GM12878 (cell line): ENCODE measurements at regions not wholly inside any gene's neighbourhood (a gene's known extent, or its start where the extent isn't known, plus 50 kb on each side); places are given as distances from the start of the nearest gene placed in this dataset.
A peak's percentile ranks its signal among the peaks of the same experiment; 100 is the strongest.

Experiments used
- ATF7 ChIP-seq: fragments of 450-650 bp; IDR thresholded peaks from 2 replicates; pipeline ENCODE4 v1.6.1; 2016; ENCODE audit warnings: low read depth, mild to moderate bottlenecking
- EP300 ChIP-seq, 2 experiments: fragments of 150-350 bp in 1 of 2; IDR thresholded peaks; 2 replicates each; pipeline ENCODE4 v1.6.1; 2011 to 2012; ENCODE audit warnings: low read depth in 2 of 2, low read length in 2 of 2, borderline replicate concordance in 1 of 2, improper control_type of control experiment in 1 of 2, inconsistent platforms in 1 of 2; ENCODE audit not compliant: control insufficient read depth in 1 of 2
- IKZF1 ChIP-seq: fragments of 450-650 bp; conservative IDR thresholded peaks from 2 replicates; pipeline ENCODE4 v1.6.1; 2017; ENCODE audit warnings: antibody characterized with exemption, mild to moderate bottlenecking
- IKZF2 ChIP-seq, 2 experiments: fragments of 450-650 bp; IDR thresholded peaks; 2 replicates each; pipeline ENCODE4 v1.6.1; 2017; ENCODE audit warnings: mild to moderate bottlenecking in 2 of 2, moderate library complexity in 2 of 2
- MEF2B ChIP-seq: fragments of 450-650 bp; IDR thresholded peaks from 2 replicates; pipeline ENCODE4 v1.6.1; 2018; ENCODE audit warnings: mild to moderate bottlenecking, moderate library complexity; ENCODE audit not compliant: partially characterized antibody, poor library complexity, severe bottlenecking
- MLLT1 ChIP-seq: fragments of 450-650 bp; IDR thresholded peaks from 2 replicates; pipeline ENCODE4 v1.6.1; 2016; ENCODE audit warnings: mild to moderate bottlenecking
- NR2F1 ChIP-seq: fragments of 450-650 bp; conservative IDR thresholded peaks from 2 replicates; pipeline ENCODE4 v1.6.1; 2017; ENCODE audit warnings: mild to moderate bottlenecking
- RAD51 ChIP-seq: fragments of 450-650 bp; IDR thresholded peaks from 2 replicates; pipeline ENCODE4 v1.6.1; 2016; ENCODE audit warnings: moderate library complexity, mild to moderate bottlenecking, inconsistent platforms
- SKIL ChIP-seq: fragments of 450-650 bp; IDR thresholded peaks from 2 replicates; pipeline ENCODE4 v1.6.1; 2017; ENCODE audit warnings: mild to moderate bottlenecking, low read depth, inconsistent platforms; ENCODE audit not compliant: poor library complexity, severe bottlenecking
- ZNF687 ChIP-seq: fragments of 450-650 bp; IDR thresholded peaks from 2 replicates; pipeline ENCODE4 v1.6.1; 2017; ENCODE audit warnings: mild to moderate bottlenecking, moderate library complexity
- ZZZ3 ChIP-seq: IDR thresholded peaks from 2 replicates; pipeline ENCODE4 v1.6.1; 2011; ENCODE audit warnings: low read depth; ENCODE audit not compliant: control insufficient read depth, insufficient read length

- TF ChIP-seq SKIL (peak; percentile 61), NR2F1 (peak; percentile 85), IKZF2 (IDR thresholded peaks at IDR 0.05) (peak; percentile 27 to 45; a peak in 2 of 4 replicates), ATF7 (peak; percentile 13; the same call in 1 of the 2 replicates), ZNF687 (peak; percentile 66; the same call in 1 of the 2 replicates), EP300 (IDR thresholded peaks at IDR 0.05; ENCODE audit: borderline replicate concordance in 1 of 2, control insufficient read depth in 1 of 2, low read depth in 2 of 2, low read length in 2 of 2) (peak in 1 of 2 experiments; percentile 51; a peak in 1 of 4 replicates), ZZZ3 (no peak), MLLT1 (no peak), RAD51 (peak; percentile 83), IKZF1 (peak; percentile 31; the same call in 1 of the 2 replicates), MEF2B (peak; percentile 92)
These were observed 376.6 kb downstream of the DHX35 start (continued) for GRCh38 chr20:39338469-39339376.
